Hepatocyte (in vitro differentiated cells): ENCODE measurements at regions not wholly inside any gene's neighbourhood (a gene's known extent, or its start where the extent isn't known, plus 50 kb on each side); places are given as distances from the start of the nearest gene placed in this dataset.

Experiments used
- DNase-seq: peaks from one replicate; pipeline ENCODE4 v3.0.0-alpha.2; 2016; ENCODE audit warnings: low spot score
- H2AFZ ChIP-seq: fragments of 200-600 bp; sonication (generic); 2 replicates; pipeline ENCODE4 v1.6.0; 2016; ENCODE audit warnings: antibody characterized with exemption, mild to moderate bottlenecking
- H3K27ac ChIP-seq: fragments of 200-600 bp; sonication (generic); 2 replicates; pipeline ENCODE4 v1.5.1; 2016; ENCODE audit warnings: mild to moderate bottlenecking
- H3K27me3 ChIP-seq: fragments of 200-600 bp; sonication (generic); 2 replicates; pipeline ENCODE4 v1.6.1; 2016
- H3K36me3 ChIP-seq: fragments of 200-600 bp; sonication (generic); replicated peaks from 2 replicates; pipeline ENCODE4 v1.5.1; 2016; ENCODE audit warnings: low read depth; ENCODE audit not compliant: insufficient read depth
- H3K4me1 ChIP-seq: fragments of 200-600 bp; sonication (generic); 2 replicates; pipeline ENCODE4 v1.5.1; 2016; ENCODE audit warnings: mild to moderate bottlenecking, moderate library complexity; ENCODE audit not compliant: insufficient read depth
- H3K4me2 ChIP-seq: fragments of 200-600 bp; sonication (generic); 2 replicates; pipeline ENCODE4 v1.6.0; 2016
- H3K4me3 ChIP-seq: fragments of 200-600 bp; sonication (generic); 2 replicates; pipeline ENCODE4 v1.5.1; 2016; ENCODE audit warnings: mild to moderate bottlenecking
- H3K79me2 ChIP-seq: fragments of 200-600 bp; sonication (generic); 2 replicates; pipeline ENCODE4 v1.6.0; 2017; ENCODE audit warnings: mild to moderate bottlenecking
- H3K9me2 ChIP-seq: fragments of 200-600 bp; sonication (generic); replicated peaks from 2 replicates; pipeline ENCODE4 v1.6.0; 2017; ENCODE audit warnings: mild to moderate bottlenecking; ENCODE audit not compliant: insufficient read depth
- H3K9me3 ChIP-seq: fragments of 200-600 bp; sonication (generic); 2 replicates; pipeline ENCODE4 v1.5.1; 2016; ENCODE audit warnings: low read depth, mild to moderate bottlenecking
- H4K20me1 ChIP-seq: fragments of 200-600 bp; sonication (generic); 2 replicates; pipeline ENCODE4 v1.6.0; 2016; ENCODE audit warnings: mild to moderate bottlenecking; ENCODE audit not compliant: insufficient read depth, poor library complexity, severe bottlenecking
- CTCF ChIP-seq: fragments of 200-600 bp; sonication (generic); IDR thresholded peaks from 2 replicates; pipeline ENCODE4 v1.5.1; 2016; ENCODE audit warnings: antibody characterized with exemption, mild to moderate bottlenecking; ENCODE audit not compliant: poor library complexity
- EZH2 ChIP-seq: fragments of 200-600 bp; sonication (generic); IDR thresholded peaks from 2 replicates; pipeline ENCODE4 v1.6.1; 2016; ENCODE audit warnings: antibody characterized with exemption, mild to moderate bottlenecking, borderline replicate concordance
- EZH2phosphoT487 ChIP-seq: fragments of 200-600 bp; sonication (generic); IDR thresholded peaks from one replicate; pipeline ENCODE4 v1.6.1; 2018; ENCODE audit warnings: antibody characterized with exemption, mild to moderate bottlenecking, low read depth, moderate library complexity; ENCODE audit not compliant: unreplicated experiment, severe bottlenecking
- WGBS: methylation state at CpG from one replicate; pipeline ENCODE4 v1.1.6; 2016; ENCODE audit warnings: low lambda C conversion rate; ENCODE audit errors: missing lambda C conversion rate; 5-methylcytosine and 5-hydroxymethylcytosine counted together

DNA sequence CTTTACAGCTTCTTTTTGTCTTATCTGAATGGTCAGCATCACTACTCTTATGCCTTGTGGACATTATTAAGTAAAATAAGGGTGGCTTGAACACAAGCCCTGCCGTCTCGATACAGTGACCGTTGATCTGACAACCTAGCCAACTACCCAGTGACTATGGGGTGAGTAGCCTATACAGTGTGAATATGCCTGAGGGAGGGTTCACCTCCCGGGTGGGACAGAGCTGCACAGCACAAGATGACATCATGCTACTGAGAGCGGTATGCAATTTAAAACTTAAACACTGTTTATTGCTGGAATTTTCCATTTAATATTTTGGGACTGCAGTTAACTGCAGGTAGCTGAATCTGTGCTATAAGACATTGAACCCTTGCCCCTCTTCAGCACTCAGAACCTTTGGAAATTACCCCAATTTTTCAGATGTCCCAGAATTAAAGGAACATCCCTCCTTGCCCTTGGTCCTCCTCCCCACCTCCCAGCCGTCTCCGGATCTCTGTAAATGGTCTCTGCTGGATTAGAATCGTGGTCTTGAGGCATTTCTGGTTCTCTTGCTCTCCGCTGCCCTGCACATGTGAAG, 618.5 kb downstream of the PTPRU start:
- no peaks in the 10 kb centered on the region for H3K9me3 ChIP-seq
- WGBS, result 68% methylated on average over 9 of the region's 9 CpGs

DNA sequence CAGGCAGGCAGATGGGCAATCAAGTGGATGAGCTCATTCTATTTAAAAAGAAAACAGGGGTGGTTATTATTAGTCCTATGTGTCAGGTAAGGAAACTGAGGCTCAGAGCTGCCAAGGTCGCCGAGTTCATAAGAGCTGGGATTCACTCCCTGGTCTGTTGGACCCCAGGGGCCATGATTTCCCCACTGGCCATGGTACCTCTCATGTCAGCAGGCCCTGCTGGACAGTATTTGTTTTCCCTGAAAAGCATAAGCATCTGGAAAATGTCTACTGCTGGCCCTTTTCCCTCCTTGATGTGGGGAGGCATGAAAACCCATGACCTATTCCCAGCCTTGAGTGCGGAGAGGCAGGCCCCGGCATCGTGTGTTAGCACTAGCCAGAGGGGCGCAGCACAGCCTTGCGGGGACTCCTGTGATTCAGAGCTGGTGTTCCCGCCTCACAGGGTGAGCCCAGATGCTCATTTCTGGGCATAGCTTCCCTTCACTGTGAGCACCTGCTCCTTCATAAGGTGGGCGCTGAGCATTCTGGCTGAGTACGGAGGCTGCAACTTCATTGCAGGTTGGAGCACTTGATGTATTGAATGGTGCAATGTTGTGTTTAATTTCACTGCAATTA, 617.5 kb downstream of the PTPRU start:
- H3K79me2 ChIP-seq, result no peaks in the 10 kb centered on the region
- no peaks in the 10 kb centered on the region for H3K9me2 ChIP-seq
- 89% methylated on average over 10 of the region's 10 CpGs for WGBS
- H3K4me3 ChIP-seq, result no peak overlapping the region
- no peak for TF ChIP-seq EZH2
- no peak for TF ChIP-seq EZH2phosphoT487
- no peak for TF ChIP-seq CTCF
- H3K36me3 ChIP-seq, result no peaks in the 10 kb centered on the region
- no peaks in the 10 kb centered on the region for H3K27me3 ChIP-seq
- H2AFZ ChIP-seq, result no peak overlapping the region
- H3K4me1 ChIP-seq, result peaks cover 4% of the 10 kb centered on the region
- no peaks in the 10 kb centered on the region for H4K20me1 ChIP-seq
- no peak overlapping the region for H3K27ac ChIP-seq
- H3K9me3 ChIP-seq, result no peaks in the 10 kb centered on the region
- no peak overlapping the region for H3K4me2 ChIP-seq
- DNase-seq, result no peak

More for the DNA sequence above, 618.5 kb downstream of the PTPRU start:
- Histone ChIP-seq H3K4me2 (no peak overlapping the region), H3K4me3 (no peak overlapping the region), H2AFZ (no peak overlapping the region), H4K20me1 (no peaks in the 10 kb centered on the region), H3K27me3 (no peaks in the 10 kb centered on the region), H3K9me2 (no peaks in the 10 kb centered on the region), H3K4me1 (peaks cover 4% of the 10 kb centered on the region), H3K79me2 (no peaks in the 10 kb centered on the region), H3K27ac (no peak overlapping the region), H3K36me3 (no peaks in the 10 kb centered on the region)
- no peak for TF ChIP-seq EZH2phosphoT487
- no peak for TF ChIP-seq CTCF
- TF ChIP-seq EZH2, result no peak
- no peak for DNase-seq

- no peak overlapping the region for H3K4me2 ChIP-seq
- no peak overlapping the region for H3K4me3 ChIP-seq
- H3K9me3 ChIP-seq, result no peaks in the 10 kb centered on the region
- no peaks in the 10 kb centered on the region for H3K79me2 ChIP-seq
- H3K36me3 ChIP-seq, result no peaks in the 10 kb centered on the region
- peaks cover 4% of the 10 kb centered on the region for H3K4me1 ChIP-seq
- WGBS, result 90% methylated on average over 9 of the region's 9 CpGs
- H3K27ac ChIP-seq, result no peak overlapping the region
- no peaks in the 10 kb centered on the region for H3K27me3 ChIP-seq
- DNase-seq, result no peak
- no peak overlapping the region for H2AFZ ChIP-seq
- no peaks in the 10 kb centered on the region for H4K20me1 ChIP-seq
- no peaks in the 10 kb centered on the region for H3K9me2 ChIP-seq
- TF ChIP-seq CTCF (no peak), EZH2phosphoT487 (no peak), EZH2 (no peak)
Measured at GRCh38 chr1:29852248-29852647, 615.9 kb downstream of the PTPRU start.
